A673 (cell line): ENCODE measurements at regions not wholly inside any gene's neighbourhood (a gene's known extent, or its start where the extent isn't known, plus 50 kb on each side); places are given as distances from the start of the nearest gene placed in this dataset.

Experiments used
- EZH2 ChIP-seq: fragments of 200-600 bp; sonication (generic); IDR thresholded peaks from 2 replicates; pipeline ENCODE4 v1.6.1; 2017; ENCODE audit warnings: borderline replicate concordance, low read depth, mild to moderate bottlenecking, mixed read lengths, antibody characterized with exemption, low read length; ENCODE audit not compliant: poor library complexity, severe bottlenecking
- TF ChIP-seq, protein P1 (sequence below): fragments of 300-800, 200-600 bp; sonication (generic); conservative IDR thresholded peaks from 2 replicates; pipeline ENCODE4 v1.5.1; 2017; ENCODE audit warnings: low read depth, mild to moderate bottlenecking, antibody characterized with exemption, low read length, moderate library complexity, mixed read lengths

DNA sequence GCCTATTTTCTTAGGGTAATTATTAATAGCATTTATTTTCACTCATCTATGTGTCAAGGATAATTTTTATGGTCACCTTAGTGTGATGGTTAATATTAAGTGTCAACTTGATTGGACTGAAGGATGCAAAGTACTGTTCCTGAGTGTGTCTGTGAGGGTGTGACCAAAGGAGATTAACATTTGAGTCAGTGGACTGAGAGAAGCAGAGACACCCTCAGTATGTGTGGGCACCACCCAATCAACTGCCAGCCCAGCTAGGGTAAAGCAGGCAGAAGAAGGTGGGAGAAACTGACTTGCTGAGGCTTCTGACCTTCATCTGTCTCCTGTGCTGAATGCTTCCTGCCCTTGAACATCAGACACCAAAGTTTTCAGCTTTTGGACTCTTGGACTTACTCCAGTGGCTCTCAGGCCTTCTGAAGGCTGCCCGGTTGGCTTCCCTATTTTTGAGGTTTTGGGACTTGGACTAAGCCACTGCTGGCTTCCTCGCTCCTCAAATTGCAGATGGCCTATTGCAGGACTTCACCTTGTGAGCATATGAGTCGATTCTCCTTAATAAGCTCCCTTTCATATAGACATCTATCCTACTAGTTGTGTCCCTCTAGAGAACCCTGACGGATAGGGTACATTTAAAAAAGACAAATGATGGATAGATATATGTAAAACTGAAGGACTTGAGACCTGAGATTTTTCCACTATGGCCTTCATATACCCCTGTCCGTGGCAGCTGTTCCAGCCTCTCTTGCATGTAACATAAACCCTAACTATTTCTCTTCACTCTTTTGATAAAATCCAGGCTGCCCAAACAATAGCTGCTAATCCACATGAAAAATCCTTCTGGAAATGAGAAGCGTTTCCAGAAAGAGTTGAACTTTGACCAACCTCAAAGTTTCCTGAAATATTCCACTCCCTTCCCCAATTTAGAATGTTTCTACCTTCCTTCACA is 62.1 kb upstream of the RGS17 start:
- TF ChIP-seq, protein P1, sequence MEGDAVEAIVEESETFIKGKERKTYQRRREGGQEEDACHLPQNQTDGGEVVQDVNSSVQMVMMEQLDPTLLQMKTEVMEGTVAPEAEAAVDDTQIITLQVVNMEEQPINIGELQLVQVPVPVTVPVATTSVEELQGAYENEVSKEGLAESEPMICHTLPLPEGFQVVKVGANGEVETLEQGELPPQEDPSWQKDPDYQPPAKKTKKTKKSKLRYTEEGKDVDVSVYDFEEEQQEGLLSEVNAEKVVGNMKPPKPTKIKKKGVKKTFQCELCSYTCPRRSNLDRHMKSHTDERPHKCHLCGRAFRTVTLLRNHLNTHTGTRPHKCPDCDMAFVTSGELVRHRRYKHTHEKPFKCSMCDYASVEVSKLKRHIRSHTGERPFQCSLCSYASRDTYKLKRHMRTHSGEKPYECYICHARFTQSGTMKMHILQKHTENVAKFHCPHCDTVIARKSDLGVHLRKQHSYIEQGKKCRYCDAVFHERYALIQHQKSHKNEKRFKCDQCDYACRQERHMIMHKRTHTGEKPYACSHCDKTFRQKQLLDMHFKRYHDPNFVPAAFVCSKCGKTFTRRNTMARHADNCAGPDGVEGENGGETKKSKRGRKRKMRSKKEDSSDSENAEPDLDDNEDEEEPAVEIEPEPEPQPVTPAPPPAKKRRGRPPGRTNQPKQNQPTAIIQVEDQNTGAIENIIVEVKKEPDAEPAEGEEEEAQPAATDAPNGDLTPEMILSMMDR, result no peak
- TF ChIP-seq EZH2, result no peak
